HCT116 (cell line): ENCODE measurements at regions not wholly inside any gene's neighbourhood (a gene's known extent, or its start where the extent isn't known, plus 50 kb on each side); places are given as distances from the start of the nearest gene placed in this dataset.

Experiments
- ATAC-seq: fragments of 200-7000 bp; cut with Tn5 transposase; 2 replicates; pipeline ENCODE4 v1.9.1; 2020; ENCODE audit warnings: mild to moderate bottlenecking, moderate library complexity
- BruUV-seq: library from RNA; stranded (reverse); fragments of 400-500 nt; replicated peaks from 2 replicates; lab custom pipeline; 2021; lab: Mats Ljungman, UMichigan
- CTCF ChIA-PET: fragments of 300-600 bp; sonication (Branson Sonifier 250); formaldehyde crosslinking; loops from one replicate; lab custom pipeline; 2021; ENCODE audit warnings: antibody characterized with exemption; lab: Charles Lee
- POLR2A ChIA-PET: fragments of 300-600, 350-600 bp; sonication (Branson Sonifier 250); formaldehyde crosslinking; loops from one replicate; lab custom pipeline; 2021; ENCODE audit warnings: antibody characterized with exemption; lab: Charles Lee
- RAD21 ChIA-PET, 2 experiments: fragments of 300-600 bp; sonication (Branson Sonifier 250); formaldehyde crosslinking; loops; one replicate each; lab custom pipeline; 2023; ENCODE audit warnings: low total read pairs in 2 of 2; ENCODE audit not compliant: uncharacterized antibody in 2 of 2, unreplicated experiment in 2 of 2, low non-redundant PET in 1 of 2; lab: Charles Lee
- DNase-seq: peaks from one replicate; pipeline ENCODE4 v3.0.0-alpha.2; 2010; ENCODE audit warnings: low read depth, low spot score
- H2AFZ ChIP-seq: fragments of 200-600 bp; shearing (Covaris generic), sonication (generic); 2 replicates; pipeline ENCODE4 v1.6.1; 2017; ENCODE audit warnings: low read depth, mixed run types, mixed read lengths, antibody characterized with exemption, low read length; ENCODE audit not compliant: poor library complexity, severe bottlenecking
- H3K27ac ChIP-seq: 2 replicates; pipeline ENCODE4 v1.5.1; 2012; ENCODE audit warnings: low read depth, low read length
- H3K27me3 ChIP-seq: fragments of 200-600 bp; sonication (generic); 2 replicates; pipeline ENCODE4 v1.6.1; 2016; ENCODE audit warnings: mixed run types, low read length, mixed read lengths; ENCODE audit not compliant: insufficient read depth
- H3K36me3 ChIP-seq, 2 experiments: fragments of 200-500 bp in 1 of 2; fragments of 200-600 bp in 1 of 2; sonication (Bioruptor generic) in 1 of 2; sonication (generic) in 1 of 2; 2 replicates each; pipeline versions ENCODE4 v1.5.1 to v1.6.1; 2014 to 2016; ENCODE audit warnings: low read length in 2 of 2, inconsistent platforms in 1 of 2, mixed read lengths in 1 of 2, mixed run types in 1 of 2; ENCODE audit not compliant: insufficient read depth in 2 of 2, control insufficient read depth in 1 of 2
- H3K4me1 ChIP-seq, 2 experiments: fragments of 200-600 bp in 1 of 2; sonication (generic) in 1 of 2; 2 replicates each; pipeline versions ENCODE4 v1.5.1 to v1.6.1; 2012 to 2017; ENCODE audit warnings: low read length in 2 of 2, inconsistent platforms in 1 of 2, mild to moderate bottlenecking in 1 of 2, mixed read lengths in 1 of 2, mixed run types in 1 of 2, moderate library complexity in 1 of 2; ENCODE audit not compliant: insufficient read depth in 2 of 2, control insufficient read depth in 1 of 2
- H3K4me2 ChIP-seq: fragments of 200-600 bp; sonication (generic); 2 replicates; pipeline ENCODE4 v1.6.1; 2017; ENCODE audit warnings: mixed run types, low read length, mixed read lengths
- H3K4me3 ChIP-seq, 2 experiments: fragments of 200-600 bp in 1 of 2; sonication (generic) in 1 of 2; replicated peaks in 1 of 2; 2 replicates each; pipeline ENCODE4 v1.5.1; 2011 to 2016; ENCODE audit warnings: low read length in 2 of 2, control low read depth in 1 of 2, low read depth in 1 of 2, mild to moderate bottlenecking in 1 of 2, mixed read lengths in 1 of 2, mixed run types in 1 of 2
- H3K79me2 ChIP-seq: fragments of 200-600 bp; sonication (generic); 2 replicates; pipeline ENCODE4 v1.6.1; 2017; ENCODE audit warnings: mild to moderate bottlenecking, mixed run types, low read length, moderate library complexity, mixed read lengths; ENCODE audit not compliant: insufficient read depth
- H3K9ac ChIP-seq: fragments of 200-600 bp; sonication (generic); 2 replicates; pipeline ENCODE4 v1.6.1; 2016; ENCODE audit warnings: low read length, mixed read lengths
- H3K9me2 ChIP-seq: fragments of 200-600 bp; sonication (generic), shearing (Covaris generic); 2 replicates; pipeline ENCODE4 v1.6.1; 2017; ENCODE audit warnings: mixed run types, mild to moderate bottlenecking, moderate library complexity; ENCODE audit not compliant: insufficient read depth
- H3K9me3 ChIP-seq, 2 experiments: fragments of 200-500 bp in 1 of 2; fragments of 200-600 bp in 1 of 2; sonication (Bioruptor generic) in 1 of 2; sonication (generic) in 1 of 2; 2 replicates each; pipeline ENCODE4 v1.6.1; 2014 to 2017; ENCODE audit warnings: low read length in 2 of 2, mixed read lengths in 2 of 2, inconsistent platforms in 1 of 2, low read depth in 1 of 2, mild to moderate bottlenecking in 1 of 2, mixed run types in 1 of 2, moderate library complexity in 1 of 2; ENCODE audit not compliant: control insufficient read depth in 1 of 2, insufficient read depth in 1 of 2
- H4K20me1 ChIP-seq: fragments of 200-600 bp; sonication (generic), shearing (Covaris generic); 2 replicates; pipeline ENCODE4 v1.6.1; 2017; ENCODE audit warnings: mixed run types, mild to moderate bottlenecking, moderate library complexity; ENCODE audit not compliant: insufficient read depth
- CEBPB ChIP-seq: IDR thresholded peaks from 2 replicates; pipeline ENCODE4 v1.6.1; 2012; ENCODE audit warnings: low read depth
- ELF1 ChIP-seq: IDR thresholded peaks from 2 replicates; pipeline ENCODE4 v1.6.1; 2012; ENCODE audit warnings: low read depth, borderline replicate concordance
- EZH2phosphoT487 ChIP-seq: fragments of 200-600 bp; IDR thresholded peaks from 2 replicates; pipeline ENCODE4 v1.6.1; 2018; ENCODE audit warnings: antibody characterized with exemption, borderline replicate concordance
- FOSL1 ChIP-seq: IDR thresholded peaks from 2 replicates; pipeline ENCODE4 v1.6.1; 2012; ENCODE audit warnings: low read depth
- POLR2AphosphoS5 ChIP-seq: IDR thresholded peaks from 2 replicates; pipeline ENCODE4 v1.6.1; 2011; ENCODE audit warnings: mild to moderate bottlenecking, low read depth, low read length, moderate library complexity
- RAD21 ChIP-seq: IDR thresholded peaks from 2 replicates; pipeline ENCODE4 v1.6.1; 2012; ENCODE audit warnings: low read depth, mild to moderate bottlenecking
- SIN3A ChIP-seq: IDR thresholded peaks from 2 replicates; pipeline ENCODE4 v1.6.1; 2012; ENCODE audit warnings: low read depth
- SP1 ChIP-seq: IDR thresholded peaks from 2 replicates; pipeline ENCODE4 v1.6.1; 2012; ENCODE audit warnings: low read depth
- TCF7L2 ChIP-seq: IDR thresholded peaks from 2 replicates; pipeline ENCODE4 v1.7.0; 2011; ENCODE audit warnings: borderline replicate concordance, inconsistent platforms; ENCODE audit not compliant: insufficient read depth, insufficient read length; ENCODE audit errors: extremely low read depth
- YY1 ChIP-seq: IDR thresholded peaks from 2 replicates; pipeline ENCODE4 v1.6.1; 2011; ENCODE audit warnings: low read length, low read depth, moderate library complexity, mild to moderate bottlenecking; ENCODE audit not compliant: insufficient replicate concordance; ENCODE audit errors: extremely low read depth
- ZFX ChIP-seq: fragments of 450-650 bp; IDR thresholded peaks from 2 replicates; pipeline ENCODE4 v1.6.1; 2017
- ZNF274 ChIP-seq: fragments of 200-500 bp; sonication (Bioruptor generic); IDR thresholded peaks from 2 replicates; pipeline ENCODE4 v1.6.1; 2014; ENCODE audit warnings: mild to moderate bottlenecking, low read depth, low read length, inconsistent platforms
- intact Hi-C: fragments of 100-400 bp; cut with micrococcal nuclease; formaldehyde crosslinking; loops from 2 replicates; pipeline ENCODE4 v1.10.0; 2022
- TF ChIP-seq, protein P1 (sequence below), 3 experiments: fragments of 200-600 bp in 1 of 3; sonication (generic) in 1 of 3; IDR thresholded peaks in 2 of 3; conservative IDR thresholded peaks in 1 of 3; 2 replicates each; pipeline ENCODE4 v1.5.1; 2012 to 2017; ENCODE audit warnings: low read depth in 2 of 3, low read length in 2 of 3, antibody characterized with exemption in 1 of 3, borderline replicate concordance in 1 of 3, control low read depth in 1 of 3, mild to moderate bottlenecking in 1 of 3, mixed read lengths in 1 of 3, mixed run types in 1 of 3, moderate library complexity in 1 of 3; ENCODE audit not compliant: insufficient read depth in 1 of 3
- TF ChIP-seq, protein P2 (sequence below): IDR thresholded peaks from 2 replicates; pipeline ENCODE4 v1.6.1; 2012
- TF ChIP-seq, protein P3 (sequence below): IDR thresholded peaks from 2 replicates; pipeline ENCODE4 v1.6.1; 2011; ENCODE audit warnings: mild to moderate bottlenecking, low read length, moderate library complexity; ENCODE audit not compliant: insufficient replicate concordance; ENCODE audit errors: extremely low read depth

DNA sequence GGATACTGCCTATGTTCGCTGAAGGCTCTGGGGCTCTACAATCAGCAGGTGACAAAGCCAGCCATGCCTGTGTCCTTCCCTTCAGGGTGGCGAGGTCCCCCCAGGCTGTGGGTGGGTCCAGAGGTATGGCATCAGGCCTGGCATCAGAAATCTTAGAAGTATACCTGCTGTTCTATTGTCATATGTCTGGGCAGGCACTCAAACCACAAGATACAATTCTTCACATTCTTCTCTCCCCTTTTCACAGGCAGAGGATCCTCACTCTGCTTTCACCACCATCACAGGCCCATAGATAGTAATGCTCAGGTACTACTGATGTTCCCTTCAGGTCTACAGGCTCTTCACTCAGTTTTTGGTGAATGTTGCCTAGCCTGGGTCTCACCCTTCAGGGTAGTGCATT lies 1180.0 kb upstream of the CITED2 start:
- Histone ChIP-seq H3K9ac (no peak overlapping the region), H3K27ac (no peak overlapping the region), H3K9me3 (no peaks in the 10 kb centered on the region), H3K27me3 (no peaks in the 10 kb centered on the region), H3K36me3 (no peaks in the 10 kb centered on the region), H3K9me2 (no peaks in the 10 kb centered on the region), H2AFZ (no peak overlapping the region), H3K4me2 (no peak overlapping the region), H3K79me2 (no peaks in the 10 kb centered on the region)
- DNase-seq (no peak), ATAC-seq (no peak)
- RAD21 ChIA-PET, result no interaction called here
- intact Hi-C loops, result no loop called here
- no TSS peak for BruUV-seq
- no peak for TF ChIP-seq SP1
- TF ChIP-seq CEBPB, result no peak
- no peak for TF ChIP-seq RAD21
- TF ChIP-seq, protein P1, sequence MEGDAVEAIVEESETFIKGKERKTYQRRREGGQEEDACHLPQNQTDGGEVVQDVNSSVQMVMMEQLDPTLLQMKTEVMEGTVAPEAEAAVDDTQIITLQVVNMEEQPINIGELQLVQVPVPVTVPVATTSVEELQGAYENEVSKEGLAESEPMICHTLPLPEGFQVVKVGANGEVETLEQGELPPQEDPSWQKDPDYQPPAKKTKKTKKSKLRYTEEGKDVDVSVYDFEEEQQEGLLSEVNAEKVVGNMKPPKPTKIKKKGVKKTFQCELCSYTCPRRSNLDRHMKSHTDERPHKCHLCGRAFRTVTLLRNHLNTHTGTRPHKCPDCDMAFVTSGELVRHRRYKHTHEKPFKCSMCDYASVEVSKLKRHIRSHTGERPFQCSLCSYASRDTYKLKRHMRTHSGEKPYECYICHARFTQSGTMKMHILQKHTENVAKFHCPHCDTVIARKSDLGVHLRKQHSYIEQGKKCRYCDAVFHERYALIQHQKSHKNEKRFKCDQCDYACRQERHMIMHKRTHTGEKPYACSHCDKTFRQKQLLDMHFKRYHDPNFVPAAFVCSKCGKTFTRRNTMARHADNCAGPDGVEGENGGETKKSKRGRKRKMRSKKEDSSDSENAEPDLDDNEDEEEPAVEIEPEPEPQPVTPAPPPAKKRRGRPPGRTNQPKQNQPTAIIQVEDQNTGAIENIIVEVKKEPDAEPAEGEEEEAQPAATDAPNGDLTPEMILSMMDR (IDR thresholded peaks at IDR 0.05 in 2 of 3, conservative IDR thresholded peaks at IDR 0.05 in 1 of 3; ENCODE audit: borderline replicate concordance in 1 of 3, insufficient read depth in 1 of 3, low read depth in 2 of 3, low read length in 2 of 3), result no peak
- TF ChIP-seq, all 23 proteins: peak for 0
- CTCF ChIA-PET, result no interaction called here
- H3K4me1 ChIP-seq, result no peaks in the 10 kb centered on the region
- POLR2A ChIA-PET, result no interaction called here
- no peaks in the 10 kb centered on the region for H4K20me1 ChIP-seq
- H3K4me3 ChIP-seq, result no peak overlapping the region

DNA sequence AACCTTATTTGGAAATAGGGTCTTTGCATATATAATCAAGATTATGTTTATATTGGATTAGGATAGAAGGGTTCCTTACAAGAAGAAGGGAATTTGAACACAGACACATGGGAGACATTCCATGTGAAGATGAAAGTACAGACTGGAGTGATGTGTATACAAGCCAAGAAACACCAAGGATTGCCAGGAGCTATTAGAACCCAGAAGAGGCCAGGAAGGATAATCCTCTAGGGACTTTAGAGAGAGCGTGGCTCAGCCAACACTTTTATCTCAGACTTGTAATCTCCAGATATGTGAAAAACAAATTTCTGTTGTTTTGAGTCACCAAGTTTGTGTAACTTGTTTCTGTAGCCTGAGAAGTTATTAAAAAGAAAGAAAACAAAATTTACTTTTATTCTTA lies 1173.9 kb upstream of the CITED2 start:
- no peak for DNase-seq
- BruUV-seq, result no TSS peak
- CTCF ChIA-PET, result no interaction called here
- Histone ChIP-seq H2AFZ (no peak overlapping the region), H3K27ac (no peak overlapping the region), H3K36me3 (no peaks in the 10 kb centered on the region), H3K4me1 (no peaks in the 10 kb centered on the region), H3K9ac (no peak overlapping the region), H3K27me3 (no peaks in the 10 kb centered on the region), H3K9me2 (no peaks in the 10 kb centered on the region), H3K4me3 (no peak overlapping the region), H3K4me2 (no peak overlapping the region), H3K79me2 (no peaks in the 10 kb centered on the region), H3K9me3 (no peaks in the 10 kb centered on the region), H4K20me1 (no peaks in the 10 kb centered on the region)
- POLR2A ChIA-PET, result no interaction called here
- ATAC-seq, result no peak
- RAD21 ChIA-PET, result no interaction called here
- intact Hi-C loops, result no loop called here
- TF ChIP-seq ZFX (no peak), YY1 (no peak), POLR2AphosphoS5 (no peak), TCF7L2 (no peak), EZH2phosphoT487 (no peak), ELF1 (no peak), SIN3A (no peak), FOSL1 (no peak), CEBPB (no peak), ZNF274 (no peak)
- TF ChIP-seq, protein P2, sequence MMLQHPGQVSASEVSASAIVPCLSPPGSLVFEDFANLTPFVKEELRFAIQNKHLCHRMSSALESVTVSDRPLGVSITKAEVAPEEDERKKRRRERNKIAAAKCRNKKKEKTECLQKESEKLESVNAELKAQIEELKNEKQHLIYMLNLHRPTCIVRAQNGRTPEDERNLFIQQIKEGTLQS, result no peak
- TF ChIP-seq, protein P3, sequence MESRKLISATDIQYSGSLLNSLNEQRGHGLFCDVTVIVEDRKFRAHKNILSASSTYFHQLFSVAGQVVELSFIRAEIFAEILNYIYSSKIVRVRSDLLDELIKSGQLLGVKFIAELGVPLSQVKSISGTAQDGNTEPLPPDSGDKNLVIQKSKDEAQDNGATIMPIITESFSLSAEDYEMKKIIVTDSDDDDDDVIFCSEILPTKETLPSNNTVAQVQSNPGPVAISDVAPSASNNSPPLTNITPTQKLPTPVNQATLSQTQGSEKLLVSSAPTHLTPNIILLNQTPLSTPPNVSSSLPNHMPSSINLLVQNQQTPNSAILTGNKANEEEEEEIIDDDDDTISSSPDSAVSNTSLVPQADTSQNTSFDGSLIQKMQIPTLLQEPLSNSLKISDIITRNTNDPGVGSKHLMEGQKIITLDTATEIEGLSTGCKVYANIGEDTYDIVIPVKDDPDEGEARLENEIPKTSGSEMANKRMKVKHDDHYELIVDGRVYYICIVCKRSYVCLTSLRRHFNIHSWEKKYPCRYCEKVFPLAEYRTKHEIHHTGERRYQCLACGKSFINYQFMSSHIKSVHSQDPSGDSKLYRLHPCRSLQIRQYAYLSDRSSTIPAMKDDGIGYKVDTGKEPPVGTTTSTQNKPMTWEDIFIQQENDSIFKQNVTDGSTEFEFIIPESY, result no peak
